Activated CD8-positive, alpha-beta memory T cell treated with anti-CD3 and anti-CD28 coated beads for 36 hours (primary cell): ENCODE measurements at regions not wholly inside any gene's neighbourhood (a gene's known extent, or its start where the extent isn't known, plus 50 kb on each side); places are given as distances from the start of the nearest gene placed in this dataset.
"Not testable (repeated sequence)": the region's sequence is repeated elsewhere in the genome, so short reads cannot be mapped to it uniquely, and the experiment has no call there.

Source experiments
- CTCF ChIA-PET: fragments of 350-600 bp; sonication (Branson Sonifier 250); formaldehyde crosslinking; loops from one replicate; lab custom pipeline; 2021; ENCODE audit warnings: antibody characterized with exemption; lab: Charles Lee
- POLR2A ChIA-PET: fragments of 350-600 bp; sonication (Branson Sonifier 250); formaldehyde crosslinking; loops from one replicate; lab custom pipeline; 2021; ENCODE audit warnings: antibody characterized with exemption; lab: Charles Lee

DNA sequence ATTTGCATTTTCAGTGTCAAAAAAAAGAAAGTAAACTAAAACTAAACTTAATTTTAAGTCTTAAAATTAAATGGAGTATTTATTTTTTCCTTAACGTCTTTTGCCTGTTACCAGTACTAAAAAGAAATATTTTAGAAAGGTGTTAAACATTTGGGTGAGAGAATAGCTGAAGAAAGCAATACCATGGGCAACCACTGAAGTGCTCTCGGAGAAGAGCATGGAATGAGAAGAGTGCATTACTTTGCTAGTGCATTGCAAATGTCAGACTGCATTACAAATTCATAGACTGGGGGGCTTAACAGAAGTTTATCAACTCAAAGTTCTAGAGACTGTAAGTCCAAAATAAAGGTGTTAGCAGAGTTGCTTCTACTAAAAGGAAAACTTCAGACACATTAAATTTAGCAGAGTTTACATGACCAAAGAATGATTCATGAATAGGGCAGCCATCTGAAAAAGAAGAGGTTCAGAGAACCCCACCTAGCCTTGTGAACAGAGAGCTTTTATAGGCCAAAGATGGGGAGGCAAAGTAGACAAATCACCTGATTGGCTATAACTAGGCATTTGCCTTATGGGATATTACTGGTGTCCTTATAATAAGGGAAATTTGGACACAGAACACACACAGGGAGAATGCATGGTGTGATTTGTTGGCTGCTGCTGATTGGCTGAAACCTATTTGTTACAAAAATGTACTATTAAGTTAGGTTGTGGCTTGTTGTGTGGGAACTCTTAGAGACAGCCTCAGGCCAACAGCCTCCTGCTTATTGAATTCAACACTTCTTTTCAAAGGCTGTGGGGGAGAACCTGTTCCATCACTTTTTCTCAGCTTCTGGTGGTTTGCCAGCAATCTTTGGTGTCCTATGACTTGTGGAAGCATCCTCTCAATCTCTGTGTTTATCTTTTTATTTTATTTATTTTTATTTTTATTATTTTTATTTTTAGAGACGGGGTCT is 106.7 kb upstream of the RREB1 start:
- POLR2A ChIA-PET: no interaction called here
- CTCF ChIA-PET: no interaction called here

- CTCF ChIA-PET: no interaction called here
These were observed 104.7 kb upstream of the RREB1 start for GRCh38 chr6:7003041-7003440.

DNA sequence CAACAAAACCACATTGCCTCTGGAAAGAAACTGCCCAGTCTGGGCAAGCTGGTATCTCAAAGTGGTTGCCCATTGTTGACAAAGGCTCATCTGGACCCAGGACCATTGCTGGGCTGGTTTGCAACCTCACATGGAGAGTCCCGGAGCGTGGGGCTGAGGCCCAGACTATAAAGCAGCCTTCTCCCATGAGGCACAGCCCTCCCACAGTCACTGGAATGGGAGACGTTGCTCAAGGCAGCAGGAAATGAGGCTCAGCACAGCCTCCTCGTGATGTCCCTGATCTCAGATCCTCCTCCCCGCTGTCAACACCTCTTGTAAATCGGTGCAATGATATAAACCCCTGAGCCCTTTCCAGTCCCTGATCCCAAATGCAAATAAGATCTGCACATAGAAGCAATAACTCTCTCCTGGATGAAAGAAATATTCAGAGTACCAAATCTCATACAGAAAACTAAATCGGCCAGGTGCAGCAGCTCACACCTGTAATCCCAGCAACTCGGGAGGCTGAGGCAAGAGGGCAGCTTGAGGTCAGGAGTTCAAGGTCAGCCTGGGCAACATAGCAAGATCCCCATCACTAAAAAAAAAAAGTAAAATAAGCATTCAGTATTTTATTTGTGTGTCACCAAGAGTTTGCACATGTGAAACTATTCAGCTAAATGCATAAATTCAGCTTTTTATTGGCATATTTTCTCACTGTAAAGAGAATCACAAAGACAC is 103.0 kb upstream of the RREB1 start:
- POLR2A ChIA-PET: no interaction called here
- CTCF ChIA-PET: no interaction called here

More at GRCh38 chr6:7003041-7003440, 104.7 kb upstream of the RREB1 start:
- POLR2A ChIA-PET: no interaction called here

DNA sequence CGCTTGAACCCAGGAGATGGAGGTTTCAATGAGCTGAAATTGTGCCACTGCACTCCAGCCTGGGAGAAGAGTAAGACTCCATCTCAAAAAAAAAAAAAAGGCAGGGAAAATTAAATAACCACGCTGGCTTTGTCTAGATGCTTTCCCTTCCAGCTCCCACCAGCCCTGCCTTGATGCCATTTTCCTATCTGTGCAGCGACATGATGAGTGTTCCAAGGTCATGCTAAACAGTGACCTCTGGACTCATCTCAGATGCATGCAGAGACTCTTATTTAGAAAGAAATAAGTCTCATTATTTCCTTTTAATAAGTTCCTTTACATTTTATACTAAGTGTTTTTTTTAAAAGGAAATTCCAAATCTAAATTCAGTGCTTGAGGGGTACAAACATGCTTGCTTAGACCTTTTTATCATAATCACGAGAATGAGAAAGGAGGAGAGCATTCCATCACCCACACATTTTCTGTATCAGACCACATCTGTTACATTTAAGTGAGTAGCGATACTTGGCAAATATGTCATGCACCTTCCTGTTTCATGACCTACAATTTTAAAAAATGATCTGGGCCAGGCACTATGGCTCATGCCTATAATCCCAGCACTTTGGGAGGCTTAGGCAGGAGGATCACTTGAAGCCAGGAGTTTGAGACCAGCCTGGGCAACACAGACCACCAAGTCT is 101.1 kb upstream of the RREB1 start:
- CTCF ChIA-PET: interaction anchor here (0.6 kb wide), 1 partner anchor 80 kb away, joined by 3 read pairs; no protein-coding TSS in a partner anchor

GRCh38 chr6:7008451-7008988 is 99.2 kb upstream of the RREB1 start:
- CTCF ChIA-PET: no interaction called here
- POLR2A ChIA-PET: no interaction called here

More for the DNA sequence above, 101.1 kb upstream of the RREB1 start:
- POLR2A ChIA-PET: no interaction called here

GRCh38 chr6:7016226-7016625 is 91.5 kb upstream of the RREB1 start:
- POLR2A ChIA-PET: interaction anchor here (0.6 kb wide), 1 partner anchor 581 kb away, joined by 3 read pairs; no protein-coding TSS in a partner anchor
- CTCF ChIA-PET: no interaction called here

- POLR2A ChIA-PET: interaction anchor here (0.7 kb wide), 1 partner anchor 139 kb away, joined by 5 read pairs; no protein-coding TSS in a partner anchor
- CTCF ChIA-PET: no interaction called here
These were observed 86.5 kb upstream of the RREB1 start for GRCh38 chr6:7021301-7021700.

- CTCF ChIA-PET: no interaction called here
These were observed 81.9 kb upstream of the RREB1 start for GRCh38 chr6:7025861-7026260.

GRCh38 chr6:7028963-7029362 is 78.8 kb upstream of the RREB1 start:
- POLR2A ChIA-PET, CTCF ChIA-PET: not testable (repeated sequence)

More at GRCh38 chr6:7025861-7026260, 81.9 kb upstream of the RREB1 start:
- POLR2A ChIA-PET: no interaction called here

GRCh38 chr6:7030968-7031367 is 76.8 kb upstream of the RREB1 start:
- CTCF ChIA-PET, POLR2A ChIA-PET: not testable (repeated sequence)

DNA sequence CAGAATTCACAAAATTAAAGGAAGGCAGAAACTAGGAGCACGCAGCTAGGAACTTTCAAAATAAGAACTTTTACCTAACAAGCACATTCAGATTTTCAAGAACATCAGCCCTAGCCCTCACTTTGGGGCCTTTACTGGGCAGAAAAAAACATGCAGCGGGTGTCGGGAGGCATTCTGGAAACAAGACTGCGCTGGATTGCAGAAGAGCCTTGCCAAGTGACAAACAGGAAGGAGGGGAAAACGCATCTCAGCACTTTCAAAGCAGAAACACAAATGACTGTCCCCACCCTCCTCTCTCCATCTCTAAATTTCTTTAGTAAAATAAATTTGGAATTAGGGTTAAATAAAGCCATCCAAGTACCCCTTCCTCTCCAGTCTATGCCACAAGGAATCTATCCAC is 74.6 kb upstream of the RREB1 start:
- POLR2A ChIA-PET: no interaction called here
- CTCF ChIA-PET: no interaction called here

GRCh38 chr6:7034055-7034454 is 73.7 kb upstream of the RREB1 start:
- CTCF ChIA-PET: no interaction called here
- POLR2A ChIA-PET: no interaction called here

DNA sequence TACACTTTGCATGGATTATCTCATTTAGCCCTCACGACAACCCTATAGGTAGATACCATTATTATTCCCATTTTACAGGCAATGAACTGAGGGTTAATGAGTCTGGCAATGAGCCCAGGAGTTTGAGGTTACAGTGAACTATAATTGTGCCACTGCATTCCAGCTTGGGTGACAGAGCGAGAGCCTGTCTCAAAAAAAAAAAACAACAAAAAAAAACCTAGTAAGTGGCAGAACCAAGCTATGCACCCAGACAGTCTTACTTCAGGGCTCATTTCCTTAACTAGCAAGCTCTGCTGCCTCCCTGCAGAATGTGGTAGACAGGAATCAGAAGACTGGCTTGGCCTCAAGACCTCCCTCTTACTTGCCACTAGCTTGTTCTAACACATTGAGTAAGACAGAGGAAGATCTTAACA is 71.9 kb upstream of the RREB1 start:
- POLR2A ChIA-PET: no interaction called here
- CTCF ChIA-PET: no interaction called here

GRCh38 chr6:7041511-7042026 is 66.2 kb upstream of the RREB1 start:
- CTCF ChIA-PET: no interaction called here
- POLR2A ChIA-PET: no interaction called here

GRCh38 chr6:7042056-7042653 is 65.6 kb upstream of the RREB1 start:
- ChIA-PET POLR2A (no interaction called here), CTCF (no interaction called here)

GRCh38 chr6:7042654-7043545 is 64.9 kb upstream of the RREB1 start:
- ChIA-PET POLR2A (no interaction called here), CTCF (no interaction called here)

DNA sequence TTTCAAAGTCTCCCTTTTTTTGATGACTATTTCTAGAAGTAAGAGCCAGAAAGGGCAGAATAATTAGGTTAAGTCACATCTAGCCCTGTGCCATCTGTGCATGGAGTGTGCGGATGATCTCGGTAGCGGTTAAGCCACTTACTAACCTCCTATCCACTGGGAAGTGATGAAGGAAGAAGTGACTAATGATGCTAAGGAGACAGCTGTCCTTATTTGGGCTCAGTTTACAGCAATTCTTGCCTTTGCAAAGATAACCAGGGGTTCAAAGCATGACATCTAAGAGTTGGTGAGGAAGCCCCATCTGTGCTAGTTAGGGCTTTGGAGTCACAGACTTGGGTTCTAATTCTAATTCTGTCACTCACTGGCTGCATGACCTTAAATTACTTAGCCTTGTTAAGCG is 62.4 kb upstream of the RREB1 start:
- ChIA-PET CTCF (no interaction called here), POLR2A (no interaction called here)

- POLR2A ChIA-PET: no interaction called here
- CTCF ChIA-PET: no interaction called here
These were observed 62.0 kb upstream of the RREB1 start for GRCh38 chr6:7045746-7046145.
